GM19455 (cell line): ENCODE measurements at regions not wholly inside any gene's neighbourhood (a gene's known extent, or its start where the extent isn't known, plus 50 kb on each side); places are given as distances from the start of the nearest gene placed in this dataset.
"Not testable (repeated sequence)": the region's sequence is repeated elsewhere in the genome, so short reads cannot be mapped to it uniquely, and the experiment has no call there.

Experiments used
- ATAC-seq: cut with Tn5 transposase; IDR thresholded peaks from one replicate; pipeline ENCODE4 v1.9.1; 2021; ENCODE audit not compliant: unreplicated experiment

DNA sequence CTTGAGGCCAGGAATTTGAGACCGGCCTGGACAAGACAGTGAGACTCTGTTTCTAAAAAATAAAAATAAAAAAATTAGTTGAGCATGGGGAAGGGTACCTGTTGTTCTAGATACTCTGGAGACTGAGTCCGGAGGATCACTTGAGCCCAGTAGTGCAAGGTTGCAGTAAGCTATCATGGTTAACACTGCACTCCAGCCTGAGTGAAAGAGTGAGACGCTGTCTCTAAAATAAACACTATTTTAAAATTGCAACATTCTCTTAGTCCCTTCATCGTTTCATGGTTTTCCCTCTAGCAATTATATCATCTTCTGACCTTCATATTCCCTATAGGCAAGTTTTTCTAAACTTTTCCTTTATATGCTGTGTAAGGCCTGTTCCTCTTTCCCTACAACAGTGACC is 248.5 kb downstream of the VAPA start:
- no peak for ATAC-seq

GRCh38 chr18:10164271-10165071 is 250.7 kb downstream of the VAPA start:
- no peak for ATAC-seq

GRCh38 chr18:10166164-10166807 is 252.5 kb downstream of the VAPA start:
- no peak for ATAC-seq

DNA sequence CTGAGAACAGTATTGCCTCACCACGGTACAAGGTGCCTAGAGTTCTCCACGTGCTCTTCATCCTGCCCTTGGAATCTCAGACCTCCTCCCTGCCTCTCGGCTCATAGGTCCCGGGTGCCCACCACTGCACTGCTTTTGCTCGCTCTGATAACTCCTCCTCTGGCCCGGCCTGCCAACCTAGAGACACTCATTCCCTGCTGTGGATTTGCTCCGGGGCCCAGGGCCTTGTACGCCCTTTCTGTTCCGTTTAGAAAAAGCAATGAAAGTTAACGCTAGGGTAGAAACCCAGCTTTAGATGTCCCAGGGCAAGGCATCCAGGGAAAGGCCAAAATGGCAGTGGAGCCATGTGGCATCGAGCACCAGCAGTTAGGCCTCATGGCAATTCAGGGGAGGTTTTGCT is 253.9 kb downstream of the VAPA start:
- ATAC-seq, result no peak

DNA sequence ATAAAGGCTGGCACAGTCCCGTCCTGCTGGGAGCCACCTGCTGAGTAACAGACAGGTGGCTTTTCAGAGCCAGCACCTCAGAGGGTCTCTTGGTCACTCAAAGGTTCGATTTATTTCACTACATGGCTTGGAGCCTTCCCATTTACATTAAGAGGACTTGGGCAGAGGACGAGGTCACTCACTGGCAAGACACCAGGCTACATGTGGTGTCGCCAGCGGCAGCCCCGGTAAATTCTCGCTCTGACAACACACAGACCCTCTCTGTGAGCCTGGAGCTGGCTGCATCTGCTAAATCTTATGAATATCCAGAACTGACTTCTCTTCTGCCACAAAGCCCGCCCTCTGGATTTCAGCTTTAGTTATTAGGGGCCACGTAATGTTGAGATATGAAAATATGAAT is 254.7 kb downstream of the VAPA start:
- no peak for ATAC-seq

DNA sequence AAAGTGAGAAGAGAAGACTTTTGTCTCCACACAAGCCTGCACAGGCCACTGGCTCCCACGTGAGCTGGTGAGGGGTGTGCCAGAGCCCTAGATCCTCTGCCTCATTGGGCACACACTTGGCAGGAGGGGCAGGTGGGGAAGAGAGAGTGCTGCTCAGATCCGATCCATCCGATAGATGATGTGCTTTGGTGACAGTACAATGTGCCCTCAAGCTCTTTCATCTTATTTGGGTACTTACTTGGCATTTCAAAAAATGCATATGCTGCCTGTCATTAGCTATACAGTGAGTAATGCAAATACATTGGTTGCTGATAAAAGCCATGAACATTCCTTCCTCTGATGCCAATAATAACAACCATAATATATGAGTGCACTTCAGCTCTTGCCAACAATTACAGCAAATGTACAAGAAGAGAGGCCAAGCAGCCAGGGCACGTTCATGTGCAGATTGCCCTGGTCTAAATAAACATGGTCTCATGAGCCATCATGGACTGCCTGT is 255.3 kb downstream of the VAPA start:
- ATAC-seq, result no peak

DNA sequence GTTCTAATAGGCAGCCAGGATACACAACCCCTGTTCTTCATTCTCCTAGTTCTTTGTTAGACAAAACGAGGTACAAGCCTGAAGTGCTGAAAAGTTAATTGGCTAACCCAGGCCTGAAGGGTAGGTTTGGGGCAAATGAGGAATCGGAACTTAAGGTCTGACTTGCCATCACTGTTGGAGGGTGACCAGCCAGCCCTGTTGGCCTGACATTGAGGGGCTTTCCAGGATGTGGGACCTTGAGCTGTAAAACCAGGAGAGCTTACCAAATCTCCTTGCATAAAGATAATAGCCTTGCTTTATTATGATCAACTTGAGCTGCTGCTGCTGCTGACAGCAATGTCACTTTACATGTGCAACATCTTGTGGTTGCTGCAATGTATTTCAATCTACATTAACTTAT is 256.0 kb downstream of the VAPA start:
- no peak for ATAC-seq

GRCh38 chr18:10170375-10170774 is 256.6 kb downstream of the VAPA start:
- no peak for ATAC-seq

DNA sequence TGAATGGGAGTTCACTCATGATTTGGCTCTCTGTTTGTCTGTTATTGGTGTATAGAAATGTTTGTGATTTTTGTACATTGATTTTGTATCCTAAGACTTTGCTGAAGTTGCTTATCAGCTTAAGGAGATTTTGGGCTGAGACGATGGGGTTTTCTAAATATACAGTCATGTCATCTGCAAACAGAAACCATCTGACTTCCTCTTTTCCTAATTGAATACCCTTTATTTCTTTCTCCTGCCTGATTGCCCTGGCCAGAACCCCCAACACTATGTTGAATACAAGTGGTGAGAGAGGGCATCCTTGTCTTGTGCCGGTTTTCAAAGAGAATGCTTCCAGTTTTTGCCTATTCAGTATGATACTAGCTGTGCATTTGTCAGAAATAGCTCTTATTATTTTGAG is 261.5 kb downstream of the VAPA start:
- ATAC-seq, result not testable (repeated sequence)

DNA sequence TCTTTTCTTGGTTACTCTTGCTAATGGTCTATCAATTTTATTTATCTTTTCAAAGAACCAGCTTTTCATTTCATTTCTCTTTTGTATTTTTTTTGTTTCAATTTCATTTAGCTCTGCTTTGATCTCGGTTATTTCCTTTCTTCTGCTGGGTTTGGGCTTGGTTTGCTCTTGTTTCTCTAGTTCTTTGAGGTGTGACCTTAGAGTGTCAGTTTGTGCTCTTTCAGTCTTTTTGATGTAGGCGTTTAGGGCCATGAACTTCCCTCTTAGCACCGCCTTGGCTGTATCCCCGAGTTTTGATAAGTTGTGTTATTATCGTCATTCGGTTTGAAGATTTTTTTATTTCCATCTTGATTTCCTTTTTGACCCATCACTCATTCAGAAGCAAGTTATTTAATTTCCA is 265.5 kb downstream of the VAPA start:
- ATAC-seq, result not testable (repeated sequence)

DNA sequence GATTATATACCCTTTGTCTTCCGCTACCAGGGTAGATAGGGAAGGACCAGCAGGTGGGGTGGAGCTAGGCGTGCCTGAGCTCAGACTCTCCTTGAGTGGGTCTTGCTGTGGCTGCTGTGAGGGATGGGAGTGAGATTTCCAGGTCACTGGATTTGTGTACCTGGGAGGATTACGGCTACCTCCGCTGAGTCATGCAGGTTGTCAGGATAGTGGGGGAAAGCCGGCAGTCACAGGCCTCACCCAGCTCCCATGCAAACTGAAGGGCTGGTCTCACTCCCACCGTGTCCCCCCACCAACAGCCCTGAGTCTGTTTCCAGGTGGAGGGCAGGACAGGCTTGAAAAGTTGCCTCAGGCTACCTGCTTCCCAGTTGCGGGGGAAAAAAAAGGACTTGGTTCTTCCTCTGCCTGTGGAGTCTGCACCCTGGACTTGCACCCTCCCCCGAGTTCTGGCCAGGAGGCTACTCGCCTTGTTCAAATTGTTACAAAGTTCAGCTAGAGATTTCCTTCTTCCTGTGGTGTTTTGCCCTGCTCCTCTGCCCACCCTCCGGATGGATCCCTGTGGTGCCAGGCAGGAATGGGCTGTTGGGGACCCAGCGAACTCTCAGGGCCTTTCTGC is 268.3 kb downstream of the VAPA start:
- no peak for ATAC-seq

- ATAC-seq, result no peak
These were observed 269.7 kb upstream of the APCDD1 start for GRCh38 chr18:10184776-10185175.

GRCh38 chr18:10188971-10189810 is 265.2 kb upstream of the APCDD1 start:
- ATAC-seq, result no peak

DNA sequence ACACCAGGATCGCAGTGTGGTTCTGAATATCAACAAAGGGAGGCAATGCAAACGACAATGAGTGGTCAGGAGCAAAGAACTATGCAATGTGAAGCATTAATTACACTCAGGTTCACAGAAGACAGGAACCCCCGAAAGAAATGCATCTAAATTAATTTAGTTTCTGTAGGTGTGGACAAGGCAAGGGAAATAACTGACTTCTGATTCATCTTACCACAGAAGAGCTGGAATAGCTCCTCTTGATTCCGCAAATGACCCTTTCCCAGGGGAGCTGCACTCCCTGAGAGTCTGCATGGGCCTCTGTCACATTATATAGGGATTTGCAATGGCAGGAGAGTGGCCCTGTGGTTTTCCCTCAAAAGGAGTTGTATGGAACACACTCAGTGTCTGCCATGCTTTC is 263.9 kb upstream of the APCDD1 start:
- ATAC-seq, result no peak

DNA sequence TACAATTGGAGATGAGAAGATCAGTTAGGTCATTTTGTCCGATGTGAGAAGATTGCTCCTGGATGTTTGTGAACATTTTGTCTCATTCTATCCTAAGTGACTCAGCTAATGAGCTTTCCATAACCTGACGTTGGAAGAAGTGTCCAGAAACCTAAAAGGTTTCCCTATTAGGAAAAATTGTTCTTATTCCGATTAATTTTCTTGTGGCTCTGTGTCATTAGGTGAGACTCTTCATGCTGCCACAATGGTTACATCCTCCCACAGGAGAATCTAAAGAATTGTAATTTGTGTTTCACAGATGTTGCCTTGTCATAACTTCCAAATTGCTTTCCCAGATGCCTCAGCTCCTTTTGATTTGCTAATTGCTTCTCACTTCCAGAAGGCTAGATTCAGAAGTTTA is 261.0 kb upstream of the APCDD1 start:
- ATAC-seq, result no peak

- ATAC-seq, result no peak
These were observed 259.8 kb upstream of the APCDD1 start for GRCh38 chr18:10194592-10194991.

- ATAC-seq, result no peak
These were observed 258.9 kb upstream of the APCDD1 start for GRCh38 chr18:10195529-10195928.

- no peak for ATAC-seq
These were observed 257.3 kb upstream of the APCDD1 start for GRCh38 chr18:10197097-10197496.

DNA sequence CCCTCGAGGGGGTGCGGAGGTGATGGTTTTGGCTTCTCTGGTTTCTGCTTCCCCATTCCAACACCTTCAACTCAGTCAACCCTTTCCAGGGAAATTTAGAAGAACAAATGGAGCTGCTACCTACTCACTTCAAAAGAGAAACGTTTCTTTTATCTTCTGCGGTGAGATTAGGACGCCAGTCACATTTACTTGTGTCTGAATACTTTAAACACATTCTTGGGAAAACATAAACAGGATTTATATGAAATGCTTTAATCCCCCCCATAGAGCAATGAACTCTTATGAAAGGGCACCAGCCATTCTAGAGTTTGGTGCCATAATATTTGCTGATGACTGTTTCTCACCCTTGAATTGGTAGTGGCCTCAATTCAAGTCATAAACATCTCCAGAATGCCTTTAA is 253.2 kb upstream of the APCDD1 start:
- no peak for ATAC-seq

DNA sequence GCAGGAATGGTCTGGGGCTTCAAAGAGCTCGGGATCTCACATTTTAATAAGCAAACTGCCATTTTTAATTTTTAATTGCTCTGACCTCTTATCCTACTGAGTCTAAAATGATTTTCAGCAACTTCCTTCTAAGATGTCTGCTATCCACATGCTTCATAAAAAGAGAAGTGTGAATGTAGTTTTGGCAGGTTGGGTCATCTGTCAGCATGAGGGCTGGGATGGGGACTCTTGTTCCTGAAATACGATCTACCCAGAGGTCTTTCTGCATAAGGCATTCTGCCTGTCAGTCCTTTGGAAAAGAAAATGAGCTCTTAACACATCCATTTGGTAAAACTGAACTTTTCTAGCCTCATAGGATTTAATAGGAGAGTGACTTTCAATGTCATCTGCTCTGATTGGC is 252.8 kb upstream of the APCDD1 start:
- no peak for ATAC-seq

DNA sequence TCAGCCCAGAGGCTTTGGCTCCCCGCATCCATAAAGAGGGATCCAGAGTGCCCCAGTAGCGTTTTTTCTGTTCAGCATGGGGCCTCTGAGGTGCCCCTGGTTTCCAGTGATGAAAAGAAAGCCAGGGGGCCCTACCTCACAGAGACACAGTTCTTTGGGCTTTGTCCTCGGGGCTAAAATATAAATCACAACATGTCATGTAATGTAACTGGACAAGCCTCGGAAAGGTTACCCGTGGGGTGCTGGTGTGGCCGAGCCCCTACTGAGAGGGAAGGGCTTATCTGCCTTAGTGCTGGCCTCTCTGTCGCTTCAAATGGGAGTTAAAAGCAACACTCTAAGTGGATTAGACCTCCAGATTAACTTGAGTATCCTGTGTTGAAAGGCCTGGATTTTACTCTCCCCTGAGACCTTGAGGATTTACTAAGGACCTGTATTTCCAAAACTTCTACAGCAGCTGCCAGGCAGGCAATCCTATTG is 251.6 kb upstream of the APCDD1 start:
- ATAC-seq, result no peak
